Iris pigment epithelial cell (primary cell): ENCODE measurements at regions not wholly inside any gene's neighbourhood (a gene's known extent, or its start where the extent isn't known, plus 50 kb on each side); places are given as distances from the start of the nearest gene placed in this dataset.
"Not testable (repeated sequence)": the region's sequence is repeated elsewhere in the genome, so short reads cannot be mapped to it uniquely, and the experiment has no call there.

ENCODE experiments used
- DNase-seq: peaks from one replicate; pipeline ENCODE4 v3.0.0-alpha.2; 2011; ENCODE audit warnings: low read depth

DNA sequence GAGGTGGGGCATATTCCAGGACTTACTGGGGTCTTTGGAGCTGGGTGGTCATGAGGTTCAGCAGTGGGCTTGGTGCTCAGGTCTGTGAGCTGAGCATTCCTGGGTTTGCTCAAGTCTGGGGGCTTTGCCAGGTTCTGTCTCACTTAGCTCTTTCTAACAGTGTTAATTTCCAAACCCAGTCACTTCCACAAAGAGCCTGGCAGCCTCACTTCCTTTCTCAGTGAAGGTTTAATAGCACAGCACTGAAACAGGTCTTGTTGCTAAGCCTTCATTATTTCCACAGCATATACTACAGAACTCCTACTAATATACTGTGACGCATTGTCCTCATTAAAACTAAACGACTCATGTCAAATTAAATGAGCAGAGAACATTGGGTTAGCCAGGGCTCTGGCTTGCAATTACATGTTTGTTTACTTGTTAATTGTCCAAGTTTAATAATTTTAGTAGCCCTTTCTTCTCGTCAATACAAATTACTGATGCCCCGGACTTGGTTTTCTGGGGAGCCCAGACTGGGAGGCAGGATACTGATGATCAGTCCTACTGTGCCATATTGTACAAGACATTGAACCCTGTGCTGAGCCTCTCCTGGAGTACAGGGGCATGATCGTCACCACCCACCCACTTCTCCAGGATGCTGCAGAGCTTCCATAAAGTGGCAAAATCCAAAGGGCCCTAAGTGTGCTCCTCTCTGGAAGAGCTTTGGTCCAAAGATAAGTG is 170.7 kb downstream of the IER5 start:
- no peak for DNase-seq

DNA sequence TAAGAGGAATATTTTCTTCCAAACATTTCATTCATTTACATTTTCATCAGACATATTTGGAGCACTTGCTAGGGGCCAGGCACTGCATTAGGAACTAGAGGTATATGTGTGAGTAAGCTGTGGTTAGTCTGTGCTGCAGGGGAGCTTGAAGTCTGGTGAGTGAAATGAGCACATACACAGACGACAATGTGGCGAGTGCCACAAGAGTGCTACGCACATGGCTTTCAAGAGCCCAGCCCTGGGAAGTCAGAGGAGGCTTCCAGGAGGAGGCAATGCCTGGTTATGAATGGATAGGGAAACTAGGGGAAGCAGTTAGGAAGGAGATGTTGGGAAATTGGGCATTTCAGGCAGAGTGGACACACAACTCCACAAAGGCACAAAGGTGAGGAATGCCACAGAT is 171.8 kb downstream of the IER5 start:
- no peak for DNase-seq

DNA sequence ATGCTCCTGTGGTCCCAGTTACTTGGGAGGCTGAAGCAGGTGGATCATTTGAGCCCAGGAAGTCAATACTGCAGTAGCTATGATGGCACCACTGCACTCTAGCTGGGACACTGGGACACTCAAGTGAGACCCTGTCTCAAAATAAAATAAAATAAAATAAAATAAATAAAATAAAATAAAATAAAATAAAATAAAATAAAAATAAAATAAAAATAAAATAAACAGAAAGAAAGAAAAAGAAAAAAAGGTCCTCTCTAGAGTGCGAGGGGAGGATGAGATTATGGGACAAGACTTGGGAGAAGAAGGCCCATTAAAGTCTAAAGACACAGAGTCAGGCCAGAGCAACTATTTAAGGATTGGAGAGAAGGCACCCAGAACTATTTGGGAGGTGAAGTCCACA is 172.5 kb downstream of the IER5 start:
- DNase-seq = no peak

DNA sequence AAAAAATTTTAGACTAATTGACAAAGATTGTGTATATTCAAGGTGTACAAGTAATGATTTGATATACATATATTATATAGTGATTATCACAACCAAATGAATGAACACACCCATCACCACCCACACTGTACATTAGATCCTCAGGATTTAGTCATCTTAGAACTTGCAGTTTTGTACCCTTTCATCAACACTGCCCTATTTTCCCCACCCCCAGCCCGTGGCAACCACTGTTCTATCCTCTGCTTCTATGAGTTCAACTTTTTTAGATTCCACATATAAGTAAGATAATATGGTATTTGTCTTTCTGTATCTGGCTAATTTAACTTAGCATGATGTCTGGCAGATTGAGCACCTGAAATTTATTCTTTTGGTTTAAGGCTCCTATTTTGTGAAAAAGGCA is 173.6 kb downstream of the IER5 start:
- no peak for DNase-seq

DNA sequence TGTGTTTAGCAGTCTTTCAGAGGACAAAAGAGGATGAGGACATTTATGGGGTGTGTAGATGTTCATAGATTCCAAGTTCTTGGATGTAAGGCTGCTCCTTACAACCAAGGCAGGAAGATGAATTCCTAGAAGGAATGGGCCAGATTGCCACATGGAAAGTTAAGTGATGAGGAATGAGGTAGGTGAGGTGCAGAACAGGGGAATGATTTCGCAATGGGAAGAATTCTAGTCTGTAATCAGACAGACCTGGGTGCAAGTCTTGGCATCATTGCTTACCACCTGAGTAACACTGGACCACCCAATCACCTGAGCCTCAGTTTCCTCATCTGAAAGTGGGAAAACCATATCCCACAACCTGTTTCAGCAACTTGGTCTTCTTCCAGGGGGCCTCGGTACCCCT is 174.9 kb downstream of the IER5 start:
- DNase-seq = no peak

DNA sequence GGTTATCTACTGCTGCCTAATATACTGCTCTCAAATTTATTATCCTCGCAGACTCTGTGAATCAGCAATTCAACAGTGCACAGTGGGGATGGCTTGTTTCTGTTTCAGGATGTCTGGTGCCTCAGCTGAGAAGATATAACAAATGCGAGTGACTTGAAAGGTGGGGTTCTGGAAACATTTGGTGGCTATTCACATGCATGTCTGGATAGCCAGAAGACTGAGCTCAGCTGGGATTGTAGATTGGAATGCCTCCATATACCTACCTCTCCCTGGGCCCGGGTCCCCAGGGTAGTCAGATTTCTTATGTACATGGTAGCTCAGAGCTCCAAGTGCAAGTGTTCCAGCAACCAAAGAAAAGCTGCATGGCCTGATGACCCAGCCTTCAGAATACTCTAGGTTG is 176.3 kb downstream of the IER5 start:
- DNase-seq = no peak

DNA sequence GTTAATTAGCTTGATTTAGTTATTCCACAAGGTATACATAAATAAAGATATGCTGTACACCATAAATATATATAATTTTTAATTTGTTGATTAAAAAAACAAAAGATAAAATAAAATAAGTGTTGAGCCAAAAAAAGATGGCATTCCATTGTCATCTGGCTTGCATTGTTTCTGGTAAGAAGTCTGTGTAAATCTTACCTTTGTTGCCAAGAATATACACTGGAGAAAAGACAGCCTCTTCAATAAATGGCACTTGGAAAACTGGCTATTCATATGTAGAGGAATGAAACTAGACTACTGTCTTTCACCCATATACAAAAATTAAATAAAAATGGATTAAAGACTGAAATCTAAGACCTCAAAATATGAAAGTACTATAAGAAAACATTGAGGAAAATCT is 196.5 kb downstream of the IER5 start:
- DNase-seq = no peak

DNA sequence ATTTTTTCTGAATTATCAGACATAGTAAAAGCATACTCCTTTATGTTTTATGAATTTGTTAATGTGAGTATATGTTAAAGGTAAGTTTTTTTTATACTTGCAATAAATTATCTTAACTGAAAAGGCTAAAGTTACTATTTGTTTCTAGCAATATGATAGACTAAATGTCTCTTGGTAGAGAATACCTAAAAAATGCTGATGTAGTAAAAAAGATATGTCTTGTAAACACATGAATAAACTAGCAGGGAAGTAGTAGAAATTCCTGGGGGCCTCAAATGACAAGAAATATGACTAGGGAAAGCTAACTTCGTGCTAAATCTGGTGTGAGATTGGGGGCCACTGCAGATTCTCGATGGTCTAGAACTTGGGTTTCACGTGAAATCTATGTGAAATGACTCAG is 188.1 kb upstream of the CACNA1E start:
- no peak for DNase-seq

DNA sequence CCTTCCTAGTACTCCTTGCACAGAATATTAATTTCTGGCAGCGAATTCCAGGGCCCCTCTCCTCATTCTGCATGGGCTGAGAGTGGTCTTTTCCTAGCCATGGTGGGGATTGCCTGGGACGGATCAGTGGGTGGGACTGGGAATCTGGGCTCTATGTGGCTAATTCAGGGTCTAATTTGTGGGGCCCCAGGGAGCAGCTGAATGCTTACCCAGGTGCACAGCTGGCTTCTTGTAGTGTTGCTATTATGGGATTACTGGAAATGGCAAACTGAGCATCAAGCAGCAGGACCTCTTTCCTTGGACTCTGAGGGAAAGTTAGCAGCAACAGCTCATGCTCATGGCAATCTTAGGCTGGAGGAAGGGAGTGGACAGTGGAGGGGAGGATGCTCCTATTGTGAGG is 187.1 kb upstream of the CACNA1E start:
- DNase-seq = no peak

DNA sequence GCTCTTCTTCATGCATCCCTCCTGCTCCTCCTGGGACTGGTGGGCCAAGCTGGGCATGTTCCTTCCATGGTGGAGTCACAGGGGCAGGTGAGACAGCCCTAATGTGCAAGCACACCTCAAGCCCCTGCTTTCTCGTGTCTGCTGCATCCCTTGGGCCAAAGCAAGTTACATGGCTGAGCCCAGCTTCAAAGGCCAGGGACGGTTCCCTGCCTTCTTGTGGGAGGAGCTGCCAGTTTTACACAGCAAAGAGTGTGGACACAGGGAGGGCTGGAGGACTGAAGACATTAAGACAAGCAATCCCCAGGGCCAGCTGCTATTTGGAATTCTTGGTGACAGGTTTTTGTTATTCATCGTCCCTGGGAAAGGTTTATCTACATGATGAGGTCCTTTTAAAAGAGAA is 175.2 kb upstream of the CACNA1E start:
- DNase-seq = no peak

DNA sequence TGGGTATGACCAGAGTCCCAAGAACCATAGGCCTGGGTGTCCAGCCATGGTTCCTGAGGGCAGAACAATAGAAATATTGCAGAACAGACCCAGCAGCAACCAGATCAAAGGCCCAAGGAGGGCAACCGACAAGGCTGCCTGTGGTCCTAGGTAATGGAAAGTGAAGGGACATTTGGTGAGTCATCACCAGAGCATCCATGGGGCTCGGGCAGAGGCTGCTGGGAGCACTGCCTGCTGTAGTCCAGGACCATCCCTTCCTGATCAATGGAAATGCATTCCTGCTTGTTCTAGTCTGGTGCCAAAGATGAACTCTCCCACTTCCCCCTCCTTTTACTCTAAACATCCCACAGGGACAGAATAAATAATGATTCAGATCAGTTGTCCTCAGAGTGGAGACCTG is 172.8 kb upstream of the CACNA1E start:
- no peak for DNase-seq

DNA sequence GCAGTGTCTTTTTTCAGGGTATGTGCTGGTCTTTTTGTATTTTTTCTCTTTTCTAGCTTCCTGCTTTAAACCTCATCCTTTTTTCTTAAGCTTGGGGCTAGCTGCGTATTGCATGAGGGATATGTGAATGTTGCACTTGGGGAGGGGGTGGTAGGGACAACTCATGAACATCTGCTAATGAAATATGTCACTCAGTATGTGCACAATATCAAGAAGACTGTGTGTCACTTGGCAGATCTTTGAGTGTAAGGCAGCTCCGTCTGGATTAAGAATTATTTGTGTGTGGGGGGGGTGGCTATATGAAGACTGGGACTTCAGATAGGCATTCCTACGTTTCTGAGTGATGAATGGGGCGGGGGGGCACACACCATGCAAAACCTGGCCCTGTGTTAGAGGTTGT is 170.4 kb upstream of the CACNA1E start:
- DNase-seq = no peak

DNA sequence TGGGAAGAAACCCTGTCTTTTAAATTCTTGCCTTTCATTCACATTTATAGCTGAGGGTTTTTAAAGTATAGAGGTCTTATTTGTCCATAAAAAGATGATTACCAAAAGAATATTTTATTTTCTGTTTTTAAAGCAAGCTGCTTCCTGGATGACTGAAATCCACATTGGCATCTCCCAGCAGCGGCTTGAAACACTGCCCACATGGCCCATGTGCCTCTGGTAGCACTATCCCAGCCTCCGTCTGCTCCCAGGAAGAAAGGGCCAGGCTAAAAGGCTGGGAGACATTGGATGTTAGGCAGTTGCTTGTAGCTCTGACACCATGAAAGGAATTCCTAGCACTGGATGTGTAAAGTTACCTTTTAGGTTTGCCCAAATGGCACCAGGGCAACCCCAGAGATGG is 169.9 kb upstream of the CACNA1E start:
- DNase-seq = no peak

DNA sequence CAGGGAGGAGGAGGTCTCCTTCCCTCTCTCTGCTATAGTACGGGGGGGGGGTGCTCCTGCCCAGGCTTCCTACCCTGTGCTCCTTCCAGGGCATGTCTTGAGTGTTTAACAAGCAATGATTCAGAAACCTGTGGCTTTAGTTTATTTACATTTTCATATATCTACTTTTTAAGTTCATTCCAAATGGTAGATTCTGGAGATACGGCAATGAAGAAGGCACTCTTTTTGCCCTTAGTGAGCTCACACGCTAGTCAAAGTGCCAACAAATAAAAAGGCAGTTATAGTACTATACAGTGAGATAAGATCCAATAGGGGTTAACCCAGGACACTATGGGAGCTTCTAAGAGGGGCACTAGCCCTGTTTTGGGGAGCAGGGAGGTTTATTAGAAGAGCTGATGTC is 169.3 kb upstream of the CACNA1E start:
- DNase-seq = no peak

DNA sequence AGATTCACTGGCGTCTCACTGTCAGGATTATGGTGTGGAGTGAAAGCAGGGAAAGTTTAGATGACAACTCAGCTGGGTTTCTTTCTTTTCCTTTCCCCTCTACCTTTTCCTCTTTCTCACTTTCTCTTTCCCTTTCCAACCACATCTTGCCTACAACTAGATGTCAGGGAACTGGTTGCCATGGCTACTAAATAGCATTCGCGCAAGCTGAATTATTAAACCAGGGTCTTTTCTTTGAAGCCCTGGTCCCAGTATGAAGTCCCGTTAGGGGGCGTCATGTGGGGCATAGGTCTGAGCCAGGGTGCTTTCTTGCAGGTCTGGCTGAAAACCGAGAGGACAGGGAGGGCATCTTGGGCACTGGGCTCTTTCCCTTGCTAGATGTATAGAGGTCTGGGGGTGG is 168.4 kb upstream of the CACNA1E start:
- no peak for DNase-seq

DNA sequence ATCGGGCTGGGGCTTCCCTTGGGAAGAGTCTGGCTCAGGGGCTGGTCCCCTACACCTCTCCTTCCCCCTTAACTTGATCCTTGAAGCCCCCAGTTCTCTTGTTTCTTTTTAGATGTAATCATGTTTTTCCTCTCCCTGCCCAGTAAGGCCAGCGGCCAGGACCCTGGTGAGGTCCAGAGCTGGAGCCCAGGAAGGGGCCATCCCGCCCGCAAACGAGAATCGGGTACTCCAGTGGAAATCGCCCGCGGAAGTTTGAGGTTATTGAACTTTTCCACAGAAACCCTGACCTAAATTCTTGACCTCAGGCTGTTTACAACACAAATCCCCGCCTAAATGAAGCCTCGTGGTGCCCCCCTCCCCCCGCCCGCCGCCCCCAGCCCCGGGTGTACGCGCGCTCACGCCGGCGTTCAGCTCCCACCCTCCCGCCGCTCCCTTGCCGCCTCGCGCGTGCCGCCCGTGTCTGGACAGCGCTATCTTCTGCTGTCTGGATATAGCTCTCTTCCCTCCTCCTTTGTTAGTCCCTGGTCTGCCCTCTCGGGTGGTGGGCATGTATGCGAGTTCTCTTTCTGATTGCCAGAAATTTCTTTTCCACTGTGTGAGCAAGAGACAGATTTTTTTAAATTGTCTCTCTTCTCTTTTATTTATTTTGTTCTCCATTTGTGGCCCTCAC is 165.9 kb upstream of the CACNA1E start:
- DNase-seq = no peak

DNA sequence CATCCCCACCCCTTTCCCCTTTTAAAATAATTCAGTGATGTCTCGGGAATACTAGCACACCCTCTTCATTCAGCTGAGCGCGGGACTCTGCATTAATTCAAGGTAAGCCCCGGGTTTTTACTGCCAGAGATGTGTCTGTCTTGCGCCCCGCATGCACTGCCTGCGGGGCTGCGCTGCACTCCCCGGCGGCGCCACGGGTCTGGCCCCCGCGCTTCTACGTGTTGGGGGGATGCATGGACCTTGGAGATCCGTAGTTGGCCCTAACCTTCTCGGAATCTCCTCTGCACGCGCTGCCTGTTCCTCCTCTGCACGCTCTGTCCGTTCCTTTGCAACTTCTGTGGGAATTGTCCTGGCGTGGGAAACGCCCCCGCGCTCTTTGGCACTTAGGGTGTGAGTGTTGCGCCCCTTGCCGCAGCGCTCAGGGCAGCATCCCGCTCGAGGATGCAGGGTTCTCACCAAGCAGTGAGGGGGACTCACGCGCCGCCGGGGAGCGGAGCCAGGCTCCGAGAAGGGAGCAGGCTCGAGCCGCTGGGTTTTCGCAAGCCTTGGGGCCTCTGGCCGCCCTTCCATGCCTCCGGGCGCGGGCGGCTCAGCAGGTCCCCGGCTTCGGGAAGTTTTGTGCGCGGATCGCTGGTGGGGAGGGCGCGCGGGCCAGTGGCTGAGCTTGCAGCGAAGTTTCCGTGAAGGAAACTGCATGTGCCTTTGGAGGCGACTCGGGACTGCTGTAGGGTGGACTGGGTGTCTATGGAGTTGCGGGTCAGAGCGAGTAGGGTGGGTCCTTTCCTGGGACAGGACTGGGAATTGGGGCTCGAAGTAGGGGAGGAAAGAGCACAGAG is 165.1 kb upstream of the CACNA1E start:
- DNase-seq = no peak

DNA sequence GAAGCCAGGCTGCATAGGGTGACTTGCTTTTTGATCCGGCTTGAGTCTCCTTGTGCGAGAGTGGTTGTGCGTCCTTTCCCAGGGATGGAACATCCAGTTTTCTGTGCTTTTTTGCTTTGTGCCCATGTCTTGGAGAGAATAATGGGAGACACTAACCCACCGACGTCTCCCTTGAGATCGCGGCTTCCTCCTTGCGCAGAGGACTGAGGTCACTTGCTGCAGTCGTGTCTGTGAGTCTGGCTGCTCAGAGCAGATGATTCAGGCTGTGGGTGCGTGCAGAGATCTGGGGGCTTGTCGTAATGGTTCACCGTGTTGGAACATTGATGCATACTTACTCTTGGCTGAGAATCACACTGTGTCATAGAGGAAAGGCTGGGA is 164.5 kb upstream of the CACNA1E start:
- no peak for DNase-seq

DNA sequence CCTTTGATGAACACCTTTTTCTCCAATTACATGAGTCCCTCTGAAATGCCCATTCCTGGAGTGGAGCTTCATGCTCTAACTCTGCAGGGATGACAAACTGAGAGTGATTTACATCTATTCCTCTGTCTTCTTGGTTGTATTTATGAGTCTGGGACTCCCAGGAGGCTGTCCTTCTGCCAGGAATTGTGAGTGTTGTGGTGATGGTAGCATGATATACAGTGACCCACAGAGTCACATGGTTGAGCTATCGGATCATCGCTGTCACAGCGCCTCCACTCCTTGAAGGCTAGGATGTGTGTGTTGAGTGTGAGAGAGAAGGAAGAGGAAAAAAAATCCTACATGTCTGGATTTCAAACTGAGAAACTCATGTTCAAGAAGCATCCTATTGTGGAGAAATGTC is 163.4 kb upstream of the CACNA1E start:
- no peak for DNase-seq

DNA sequence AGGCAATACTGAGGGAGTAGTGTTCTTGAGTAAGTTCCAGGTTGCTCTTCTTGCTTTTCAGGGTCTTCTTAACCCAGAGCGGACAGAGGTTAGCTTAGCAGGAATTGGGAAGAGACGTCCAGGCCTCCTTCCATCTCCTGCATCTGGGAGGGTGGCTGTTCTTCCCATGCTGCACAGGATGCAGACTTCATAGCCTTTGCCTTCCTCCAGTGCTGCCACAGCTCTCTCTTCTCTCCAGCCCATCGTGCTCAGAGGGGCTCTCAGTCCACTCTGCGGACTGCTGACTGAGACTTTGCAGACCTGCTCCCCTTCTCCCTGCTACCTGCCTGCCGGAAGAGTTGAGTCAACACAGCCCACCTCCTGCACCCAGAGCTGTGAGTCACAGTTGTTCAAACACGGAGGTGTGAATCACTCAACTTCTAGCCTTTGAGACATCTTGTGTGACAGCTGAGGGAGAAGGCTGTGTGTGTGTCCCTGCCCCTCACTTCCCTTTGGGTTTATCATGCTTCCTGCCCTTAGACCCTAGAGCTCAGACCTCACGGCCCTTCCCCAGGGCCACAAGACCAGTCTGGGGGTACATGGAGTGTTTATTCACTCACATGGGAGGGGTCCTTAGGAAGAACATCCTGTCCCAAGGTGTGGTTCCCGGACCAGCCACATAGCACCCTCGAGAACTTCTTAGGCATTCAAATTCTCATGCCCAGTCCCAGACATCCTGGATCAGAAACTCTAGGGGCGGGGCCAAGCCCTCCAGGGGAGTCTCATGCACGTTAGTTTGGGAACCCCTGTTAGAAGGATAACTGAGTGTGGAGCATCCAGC is 158.3 kb upstream of the CACNA1E start:
- no peak for DNase-seq

DNA sequence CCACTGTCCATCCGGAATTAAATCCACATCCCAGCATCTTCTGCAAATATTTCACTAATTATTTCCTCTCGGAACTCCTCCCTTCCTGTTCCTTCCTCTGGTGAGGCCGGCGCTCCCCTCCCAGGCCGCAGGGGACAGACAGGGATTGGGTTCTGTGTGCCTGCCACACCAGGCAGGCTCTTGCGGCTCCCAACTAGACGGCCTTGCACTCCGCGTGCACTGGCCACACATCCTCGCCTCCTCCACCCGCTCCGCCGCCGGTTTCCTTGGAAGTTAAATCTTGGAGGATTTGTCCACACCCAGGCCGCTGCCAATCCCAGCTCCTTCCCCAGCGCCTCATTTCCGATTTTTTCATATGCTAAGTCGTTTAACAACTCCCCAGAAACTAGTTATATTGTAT is 157.6 kb upstream of the CACNA1E start:
- DNase-seq = not testable (repeated sequence)

DNA sequence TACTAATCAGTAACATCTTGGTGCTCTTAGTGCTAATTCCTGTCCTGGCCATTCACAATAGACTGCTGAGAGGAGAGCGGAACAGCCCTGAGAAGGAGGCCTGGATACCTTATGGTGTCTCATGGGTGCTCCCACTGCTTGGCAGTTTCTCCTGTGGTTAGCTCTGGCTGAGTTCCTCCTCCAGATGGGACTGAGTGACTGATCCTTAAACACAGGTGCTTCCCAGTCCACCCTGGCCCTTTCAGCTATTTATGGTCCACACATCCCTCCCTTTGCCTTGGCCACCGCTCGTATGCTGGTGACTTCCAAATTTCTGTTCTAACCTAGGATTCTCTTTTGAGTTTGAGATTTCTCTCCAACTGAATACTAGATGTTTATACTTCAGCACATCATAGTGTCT is 157.0 kb upstream of the CACNA1E start:
- DNase-seq = no peak
